ENCODE measurements at regions not wholly inside any gene's neighbourhood (a gene's known extent, or its start where the extent isn't known, plus 50 kb on each side); places are given as distances from the start of the nearest gene placed in this dataset.

- TF ChIP-seq CTCF (IDR thresholded peaks at IDR 0.05; ENCODE audit: extremely low read depth in 1 of 2, insufficient read depth in 1 of 2, low read depth in 1 of 2, low read length in 2 of 2) (no peak), POLR2A (IDR thresholded peaks at IDR 0.05; ENCODE audit: low read depth, low read length) (no peak), POLR2AphosphoS5 (IDR thresholded peaks at IDR 0.05; ENCODE audit: insufficient read depth, low read depth, low read length) (no peak), JUN (IDR thresholded peaks at IDR 0.05; ENCODE audit: borderline replicate concordance, insufficient read depth, insufficient read length, low read depth) (no peak)
Measured at GRCh38 chr5:2575292-2575691, 176.2 kb downstream of the IRX2 start.

All from endothelial cell of umbilical vein (primary cell).